Endothelial cell of umbilical vein (primary cell): ENCODE measurements at regions not wholly inside any gene's neighbourhood (a gene's known extent, or its start where the extent isn't known, plus 50 kb on each side); places are given as distances from the start of the nearest gene placed in this dataset.
A peak's percentile ranks its signal among the peaks of the same experiment; 100 is the strongest.

ENCODE experiments used
- BruUV-seq: library from RNA; stranded (reverse); fragments of 400-500 nt; replicated peaks from 2 replicates; lab custom pipeline; 2021; lab: Mats Ljungman, UMichigan
- CTCF ChIA-PET: fragments of 300-600, 350-600 bp; sonication (Branson Sonifier 250); formaldehyde crosslinking; loops from one replicate; lab custom pipeline; 2021; ENCODE audit warnings: antibody characterized with exemption, inconsistent platforms; lab: Charles Lee
- POLR2A ChIA-PET: fragments of 300-600, 350-600 bp; sonication (Branson Sonifier 250); formaldehyde crosslinking; loops from one replicate; lab custom pipeline; 2021; ENCODE audit warnings: antibody characterized with exemption, inconsistent platforms; lab: Charles Lee
- DNase-seq: peaks from one replicate; pipeline ENCODE4 v3.0.0-alpha.2; 2011; ENCODE audit warnings: low read depth, low spot score
- FAIRE-seq: peaks from 2 replicates; lab custom pipeline; 2011; peaks lifted over from hg19 to GRCh38; lab: Jason Lieb, UNC
- H2AFZ ChIP-seq: 2 replicates; pipeline ENCODE4 v1.6.0; 2012; ENCODE audit warnings: low read depth, low read length, control low read depth, inconsistent platforms
- H3K27ac ChIP-seq: 2 replicates; pipeline ENCODE4 v1.5.1; 2011; ENCODE audit warnings: low read depth, mild to moderate bottlenecking, control low read depth, low read length, moderate library complexity; ENCODE audit not compliant: insufficient read depth
- H3K27me3 ChIP-seq, 2 experiments: 2 replicates each; pipeline versions ENCODE4 v1.6.0 to v1.6.1; 2011; ENCODE audit warnings: low read length in 2 of 2, mixed read lengths in 1 of 2; ENCODE audit not compliant: control insufficient read depth in 2 of 2, insufficient read depth in 2 of 2
- H3K36me3 ChIP-seq, 2 experiments: 2 replicates in 1 of 2; 3 replicates in 1 of 2; pipeline ENCODE4 v1.5.1; 2011; ENCODE audit warnings: low read length in 2 of 2, mild to moderate bottlenecking in 1 of 2, moderate library complexity in 1 of 2; ENCODE audit not compliant: control insufficient read depth in 2 of 2, insufficient read depth in 2 of 2; ENCODE audit errors: extremely low read depth in 1 of 2
- H3K4me1 ChIP-seq: 3 replicates; pipeline ENCODE4 v1.5.1; 2011; ENCODE audit warnings: mild to moderate bottlenecking, low read length; ENCODE audit not compliant: control insufficient read depth, insufficient read depth; ENCODE audit errors: extremely low read depth
- H3K4me2 ChIP-seq: 2 replicates; pipeline ENCODE4 v1.6.1; 2011; ENCODE audit warnings: low read length, control low read depth, mixed read lengths; ENCODE audit not compliant: insufficient read depth
- H3K4me3 ChIP-seq, 3 experiments: fragments of 200-600 bp in 1 of 3; sonication (generic), shearing (Covaris generic) in 1 of 3; replicated peaks in 1 of 3; 2 replicates each; pipeline ENCODE4 v1.5.1; 2011 to 2016; ENCODE audit warnings: control low read depth in 3 of 3, low read length in 3 of 3, mild to moderate bottlenecking in 2 of 3, inconsistent platforms in 1 of 3, low read depth in 1 of 3, moderate library complexity in 1 of 3; ENCODE audit not compliant: insufficient read depth in 1 of 3
- H3K79me2 ChIP-seq: 2 replicates; pipeline ENCODE4 v1.6.0; 2012; ENCODE audit warnings: low read length, inconsistent platforms; ENCODE audit not compliant: control insufficient read depth, insufficient read depth
- H3K9ac ChIP-seq: replicated peaks from 2 replicates; pipeline ENCODE3; 2011; ENCODE audit warnings: low read length, control low read depth; ENCODE audit not compliant: insufficient read depth; ENCODE audit errors: extremely low read depth
- H3K9me1 ChIP-seq: replicated peaks from 3 replicates; pipeline ENCODE4 v1.6.0; 2011; ENCODE audit warnings: mild to moderate bottlenecking, low read length; ENCODE audit not compliant: control insufficient read depth, insufficient read depth; ENCODE audit errors: extremely low read depth
- H3K9me3 ChIP-seq: replicated peaks from 2 replicates; pipeline ENCODE4 v1.5.1; 2012; ENCODE audit warnings: low read length, inconsistent platforms; ENCODE audit not compliant: control insufficient read depth, insufficient read depth
- H4K20me1 ChIP-seq: replicated peaks from 2 replicates; pipeline ENCODE3; 2011; ENCODE audit warnings: mild to moderate bottlenecking, low read length; ENCODE audit not compliant: control insufficient read depth, insufficient read depth; ENCODE audit errors: extremely low read depth
- CTCF ChIP-seq, 2 donors: IDR thresholded peaks; 1 replicate in 1 of 2; 2 replicates in 1 of 2; pipeline ENCODE4 v1.5.1; 2011; ENCODE audit warnings: low read length in 2 of 2, mild to moderate bottlenecking in 2 of 2, moderate library complexity in 2 of 2, control low read depth in 1 of 2, inconsistent platforms in 1 of 2, low read depth in 1 of 2; ENCODE audit not compliant: insufficient read depth in 1 of 2; ENCODE audit errors: extremely low read depth in 1 of 2
- EZH2 ChIP-seq: IDR thresholded peaks from 2 replicates; pipeline ENCODE4 v1.6.1; 2012; ENCODE audit warnings: borderline replicate concordance, low read depth, mild to moderate bottlenecking, moderate library complexity, low read length, inconsistent platforms; ENCODE audit not compliant: severe bottlenecking
- FOS ChIP-seq: IDR thresholded peaks from 2 replicates; pipeline ENCODE4 v1.6.1; 2011; ENCODE audit warnings: mild to moderate bottlenecking, low read length, moderate library complexity, borderline replicate concordance; ENCODE audit not compliant: insufficient read depth
- GATA2 ChIP-seq: IDR thresholded peaks from 2 replicates; pipeline ENCODE4 v1.7.0; 2011; ENCODE audit warnings: low read depth, mild to moderate bottlenecking, moderate library complexity, mixed read lengths, low read length; ENCODE audit not compliant: insufficient read length, insufficient read depth
- JUN ChIP-seq: IDR thresholded peaks from 2 replicates; pipeline ENCODE4 v1.6.1; 2011; ENCODE audit warnings: borderline replicate concordance, low read depth; ENCODE audit not compliant: insufficient read length, insufficient read depth
- MAX ChIP-seq: IDR thresholded peaks from 2 replicates; pipeline ENCODE4 v1.6.1; 2011; ENCODE audit not compliant: insufficient read depth, insufficient read length
- MYC ChIP-seq: IDR thresholded peaks from one replicate; pipeline ENCODE4 v1.6.1; 2011; ENCODE audit warnings: mild to moderate bottlenecking, low read depth, low read length
- POLR2A ChIP-seq: IDR thresholded peaks from 2 replicates; pipeline ENCODE4 v1.6.1; 2012; ENCODE audit warnings: low read depth, mild to moderate bottlenecking, control low read depth, low read length
- POLR2AphosphoS5 ChIP-seq: IDR thresholded peaks from 2 replicates; pipeline ENCODE4 v1.6.1; 2012; ENCODE audit warnings: low read depth, mild to moderate bottlenecking, control low read depth, low read length, moderate library complexity; ENCODE audit not compliant: insufficient read depth
- dilution Hi-C: fragments of 300-500 bp; cut with MboI; formaldehyde crosslinking; loops from one replicate; pipeline ENCODE4 v1.15.0; 2019; ENCODE audit warnings: low sequenced_read_pairs; ENCODE audit not compliant: extremely low pct_ligation_motif_present
- intact Hi-C: fragments of 100-400 bp; cut with micrococcal nuclease; formaldehyde crosslinking; loops from one replicate; pipeline ENCODE4 v1.10.0; 2022

GRCh38 chr2:122491011-122491410 lies 735.6 kb downstream of the TSN start:
- no TSS peak for BruUV-seq
- Histone ChIP-seq H3K9me1 (no peaks in the 10 kb centered on the region), H3K9me3 (no peaks in the 10 kb centered on the region), H2AFZ (no peak overlapping the region), H3K36me3 (no peaks in the 10 kb centered on the region), H4K20me1 (no peaks in the 10 kb centered on the region), H3K4me3 (no peak overlapping the region), H3K4me2 (no peak overlapping the region), H3K79me2 (no peaks in the 10 kb centered on the region), H3K27me3 (no peaks in the 10 kb centered on the region), H3K4me1 (no peaks in the 10 kb centered on the region), H3K27ac (no peak overlapping the region), H3K9ac (no peak overlapping the region)
- intact Hi-C loops = no loop called here
- POLR2A ChIA-PET = no interaction called here
- dilution Hi-C loops = no loop called here
- FAIRE-seq (no peak), DNase-seq (no peak)
- TF ChIP-seq EZH2 = no peak
- TF ChIP-seq MYC = no peak
- CTCF ChIA-PET = no interaction called here

- BruUV-seq = no TSS peak
- no peak overlapping the region for H3K9ac ChIP-seq
- H3K4me3 ChIP-seq = no peak overlapping the region
- dilution Hi-C loops = no loop called here
- H3K9me1 ChIP-seq = no peaks in the 10 kb centered on the region
- H3K4me1 ChIP-seq = no peaks in the 10 kb centered on the region
- peak; percentile 15 for FAIRE-seq
- no peak overlapping the region for H3K4me2 ChIP-seq
- no peak overlapping the region for H3K27ac ChIP-seq
- POLR2A ChIA-PET = no interaction called here
- no peaks in the 10 kb centered on the region for H3K9me3 ChIP-seq
- no peaks in the 10 kb centered on the region for H3K36me3 ChIP-seq
- CTCF ChIA-PET = no interaction called here
- no peak overlapping the region for H2AFZ ChIP-seq
- no peak for DNase-seq
- intact Hi-C loops = no loop called here
- TF ChIP-seq POLR2A = no peak
- TF ChIP-seq MYC = no peak
- TF ChIP-seq GATA2 = no peak
- no peak for TF ChIP-seq MAX
- no peak for TF ChIP-seq EZH2
- no peak for TF ChIP-seq CTCF (IDR thresholded peaks at IDR 0.05; ENCODE audit: extremely low read depth in 1 of 2, insufficient read depth in 1 of 2, low read depth in 1 of 2, low read length in 2 of 2)
- TF ChIP-seq POLR2AphosphoS5 = no peak
- no peak for TF ChIP-seq FOS
- TF ChIP-seq JUN = no peak
- H4K20me1 ChIP-seq = no peaks in the 10 kb centered on the region
- no peaks in the 10 kb centered on the region for H3K27me3 ChIP-seq
- H3K79me2 ChIP-seq = no peaks in the 10 kb centered on the region
These were observed 745.1 kb downstream of the TSN start for GRCh38 chr2:122500316-122501105.
